ENCODE measurements at regions not wholly inside any gene's neighbourhood (a gene's known extent, or its start where the extent isn't known, plus 50 kb on each side); places are given as distances from the start of the nearest gene placed in this dataset.

GRCh38 chr5:8516356-8516755 is 647.4 kb downstream of the MTRR start:
- H3K27me3 ChIP-seq (ENCODE audit: control insufficient read depth, insufficient read depth, low read length, poor library complexity, severe bottlenecking), result no peaks in the 10 kb centered on the region
- whole genome bisulfite sequencing, 2 experiments (ENCODE audit: insufficient coverage in 1 of 2, insufficient read length in 1 of 2), result 93 to 94% methylated on average over 4 of the region's 4 CpGs
- no peak overlapping the region for H3K27ac Mint-ChIP-seq

GRCh38 chr5:8517456-8517855 is 648.5 kb downstream of the MTRR start:
- no peaks in the 10 kb centered on the region for H3K36me3 Mint-ChIP-seq (ENCODE audit: low read depth)
- H3K27ac Mint-ChIP-seq, result no peak overlapping the region
- peaks cover 17% of the 10 kb centered on the region for H3K9me3 Mint-ChIP-seq
- H3K27me3 Mint-ChIP-seq (ENCODE audit: insufficient read depth), result peaks cover 2% of the 10 kb centered on the region
- TF ChIP-seq CTCF (conservative IDR thresholded peaks at IDR 0.05), result no peak
- H3K4me3 ChIP-seq (ENCODE audit: low read length), result no peak overlapping the region
- WGBS, 2 experiments (ENCODE audit: insufficient coverage in 1 of 2, insufficient read length in 1 of 2), result 40 to 78% methylated on average over 1 to 6 of the region's 6 CpGs
- peaks cover 10% of the 10 kb centered on the region for H3K4me1 Mint-ChIP-seq
- H3K27me3 ChIP-seq (ENCODE audit: control insufficient read depth, insufficient read depth, low read length, poor library complexity, severe bottlenecking), result no peaks in the 10 kb centered on the region
- peak; percentile 63 for DNase-seq
- H3K9me3 ChIP-seq (ENCODE audit: control insufficient read depth, low read length), result peaks cover 18% of the 10 kb centered on the region
- H3K27ac ChIP-seq (ENCODE audit: low read depth, low read length), result no peak overlapping the region
- H3K4me3 Mint-ChIP-seq, result no peak overlapping the region
- H3K4me1 ChIP-seq (ENCODE audit: control insufficient read depth, insufficient read depth, low read length), result no peaks in the 10 kb centered on the region
- no peak overlapping the region for H3K9ac ChIP-seq (ENCODE audit: extremely low read depth, low read length, poor library complexity, severe bottlenecking)
- H3K36me3 ChIP-seq (ENCODE audit: control insufficient read depth, insufficient read depth, low read length), result no peaks in the 10 kb centered on the region

More at GRCh38 chr5:8516356-8516755, 647.4 kb downstream of the MTRR start:
- H3K9me3 ChIP-seq (ENCODE audit: control insufficient read depth, low read length), result peaks cover 18% of the 10 kb centered on the region
- H3K27me3 Mint-ChIP-seq (ENCODE audit: insufficient read depth), result peaks cover 2% of the 10 kb centered on the region
- H3K36me3 Mint-ChIP-seq (ENCODE audit: low read depth), result no peaks in the 10 kb centered on the region
- H3K9ac ChIP-seq (ENCODE audit: extremely low read depth, low read length, poor library complexity, severe bottlenecking), result no peak overlapping the region
- H3K4me3 Mint-ChIP-seq, result no peak overlapping the region
- H3K4me1 Mint-ChIP-seq, result peaks cover 11% of the 10 kb centered on the region
- TF ChIP-seq CTCF (conservative IDR thresholded peaks at IDR 0.05), result no peak
- H3K36me3 ChIP-seq (ENCODE audit: control insufficient read depth, insufficient read depth, low read length), result no peaks in the 10 kb centered on the region
- peaks cover 17% of the 10 kb centered on the region for H3K9me3 Mint-ChIP-seq
- no peak overlapping the region for H3K4me3 ChIP-seq (ENCODE audit: low read length)
- no peak overlapping the region for H3K27ac ChIP-seq (ENCODE audit: low read depth, low read length)
- no peaks in the 10 kb centered on the region for H3K4me1 ChIP-seq (ENCODE audit: control insufficient read depth, insufficient read depth, low read length)
- DNase-seq, result no peak

- no peak for TF ChIP-seq CTCF (conservative IDR thresholded peaks at IDR 0.05)
Measured at GRCh38 chr5:8520917-8521316, 652.0 kb downstream of the MTRR start.

More at GRCh38 chr5:8520917-8521316, 652.0 kb downstream of the MTRR start:
- Histone ChIP-seq H3K4me1 (ENCODE audit: control insufficient read depth, insufficient read depth, low read length) (no peaks in the 10 kb centered on the region), H3K9ac (ENCODE audit: extremely low read depth, low read length, poor library complexity, severe bottlenecking) (no peak overlapping the region), H3K36me3 (ENCODE audit: control insufficient read depth, insufficient read depth, low read length) (no peaks in the 10 kb centered on the region), H3K9me3 (ENCODE audit: control insufficient read depth, low read length) (peaks cover 4% of the 10 kb centered on the region), H3K27ac (ENCODE audit: low read depth, low read length) (no peak overlapping the region), H3K27me3 (ENCODE audit: control insufficient read depth, insufficient read depth, low read length, poor library complexity, severe bottlenecking) (no peaks in the 10 kb centered on the region), H3K4me3 (ENCODE audit: low read length) (no peak overlapping the region)
- Mint-ChIP-seq H3K4me1 (peaks cover 8% of the 10 kb centered on the region), H3K4me3 (no peak overlapping the region), H3K36me3 (ENCODE audit: low read depth) (no peaks in the 10 kb centered on the region), H3K27ac (no peak overlapping the region), H3K9me3 (peaks cover 7% of the 10 kb centered on the region), H3K27me3 (ENCODE audit: insufficient read depth) (no peaks in the 10 kb centered on the region)
- WGBS, 2 experiments (ENCODE audit: insufficient coverage in 1 of 2, insufficient read length in 1 of 2), result 78 to 86% methylated on average over 2 to 3 of the region's 3 CpGs
- DNase-seq, result no peak

Measured in endodermal cell (in vitro differentiated cells).